Stimulated activated CD8-positive, alpha-beta memory T cell treated with anti-CD3 and anti-CD28 coated beads, Interleukin-4, amount 100 ng/mL, for 4 hours (primary cell): ENCODE measurements at regions not wholly inside any gene's neighbourhood (a gene's known extent, or its start where the extent isn't known, plus 50 kb on each side); places are given as distances from the start of the nearest gene placed in this dataset.
"Not testable (repeated sequence)": the region's sequence is repeated elsewhere in the genome, so short reads cannot be mapped to it uniquely, and the experiment has no call there.

Source experiments
- DNase-seq, 2 donors: peaks; one replicate each; pipeline ENCODE4 v3.0.0-alpha.2; 2020; ENCODE audit warnings: low read depth in 2 of 2, low spot score in 1 of 2

DNA sequence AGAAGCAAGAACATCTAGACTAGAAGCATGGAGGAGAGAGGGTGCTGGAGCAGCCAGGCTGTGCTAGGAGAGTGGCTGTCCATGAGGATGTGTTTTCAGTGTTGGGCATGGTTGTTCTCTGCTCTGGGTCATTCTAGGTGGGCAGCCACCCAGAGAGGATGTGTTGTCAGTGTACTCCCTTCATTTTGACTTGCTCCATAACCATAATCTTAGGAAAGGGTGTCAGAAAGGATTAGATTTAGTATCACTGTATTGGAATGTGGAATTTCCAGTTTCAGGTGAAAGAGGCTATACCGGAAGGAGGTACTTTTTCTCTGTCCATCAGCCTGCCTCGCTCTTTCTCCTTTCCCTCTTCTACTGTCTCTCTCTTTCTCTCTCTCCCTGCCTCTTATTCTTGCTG is 474.5 kb upstream of the PODXL start:
- no peak for DNase-seq

DNA sequence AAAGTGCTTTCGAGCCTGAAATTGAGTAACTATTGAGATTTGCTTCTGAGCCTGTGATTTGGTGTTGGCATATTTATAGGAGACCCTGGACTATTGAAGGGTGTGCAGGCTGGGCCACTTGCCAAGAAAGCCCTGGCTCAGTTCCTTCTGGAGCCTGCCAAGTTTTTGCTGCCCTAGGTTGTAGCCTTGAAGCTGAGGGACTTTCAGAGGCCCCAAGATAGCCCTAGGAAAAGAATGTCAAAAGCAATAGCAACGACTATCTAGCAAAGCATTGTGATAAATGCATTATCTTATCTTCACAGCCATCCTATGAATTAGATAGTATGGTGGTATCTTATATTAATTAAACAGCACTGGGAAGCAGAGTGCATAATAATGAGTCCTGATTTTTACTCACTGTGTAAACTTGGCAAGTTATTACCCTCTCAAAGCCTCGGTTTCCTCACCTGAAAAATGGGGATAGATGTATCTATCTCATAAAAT is 473.7 kb upstream of the PODXL start:
- DNase-seq = no peak

DNA sequence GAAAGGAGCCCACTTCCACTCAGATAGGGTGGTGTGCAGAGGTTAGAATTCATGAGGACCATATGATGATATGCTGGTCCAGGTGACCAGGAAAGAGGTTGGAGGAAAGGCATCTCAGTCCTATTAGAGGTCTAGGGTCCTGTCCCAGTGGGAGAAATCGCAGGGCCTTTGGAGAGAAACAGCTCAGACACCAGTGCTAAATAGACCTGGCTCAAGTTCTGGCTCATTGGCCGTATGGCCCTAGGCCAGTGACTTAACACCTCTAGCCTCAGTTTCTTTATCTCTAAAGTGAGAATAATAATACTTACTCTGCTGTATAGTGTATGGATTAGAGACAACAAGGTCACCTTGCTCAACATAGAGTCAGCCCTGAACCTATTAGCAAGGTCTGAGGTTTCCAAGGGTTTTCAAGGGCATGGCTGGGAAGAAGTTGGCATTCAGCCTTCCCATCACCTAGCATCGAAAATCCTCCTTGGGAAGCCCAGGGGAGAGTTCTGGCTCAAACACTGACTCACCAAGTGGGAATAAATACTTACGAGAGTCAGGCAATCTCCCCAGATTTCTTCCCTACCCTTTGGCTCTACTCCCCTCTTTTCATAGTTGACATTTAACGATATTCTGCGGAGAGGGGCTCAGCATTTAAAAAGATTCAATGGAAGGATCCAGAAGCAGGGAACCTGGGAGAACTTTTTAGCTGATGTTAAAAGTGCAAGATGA is 473.1 kb upstream of the PODXL start:
- no peak for DNase-seq

DNA sequence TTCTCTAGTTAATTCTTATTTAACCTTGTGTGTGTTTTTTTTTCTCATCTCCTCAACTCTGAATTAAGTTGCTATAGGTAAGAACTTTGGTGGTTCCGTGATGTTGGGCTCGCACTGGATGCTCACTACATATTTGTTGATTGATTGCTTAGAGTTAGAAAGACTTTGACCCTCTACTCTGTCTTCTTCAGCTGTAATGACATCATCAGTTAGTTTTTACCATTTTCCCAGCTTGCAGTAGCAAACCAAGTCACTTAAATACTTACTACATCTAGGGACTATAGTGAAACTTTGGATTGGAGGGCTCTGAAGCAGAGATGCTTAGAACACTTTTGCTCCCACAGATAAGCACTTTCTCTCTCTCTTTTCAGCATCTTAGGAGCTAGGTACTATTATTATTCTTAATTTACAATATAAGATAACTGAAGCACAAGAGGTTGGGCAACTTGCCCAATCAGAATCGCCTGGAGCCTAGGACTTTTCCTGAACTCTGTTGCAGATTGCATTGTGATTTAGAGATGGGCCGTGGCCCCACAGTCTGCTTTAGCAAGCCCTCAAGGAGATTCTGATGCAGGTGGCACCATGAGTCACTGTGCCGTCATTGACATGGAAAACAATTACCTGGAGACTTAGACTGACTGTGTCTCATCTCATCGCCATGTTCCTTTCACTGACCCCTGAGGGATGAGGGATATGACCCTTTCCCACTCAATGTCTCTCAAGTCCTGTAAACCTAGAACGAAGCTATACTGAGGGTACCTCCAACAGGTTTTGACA is 471.9 kb upstream of the PODXL start:
- DNase-seq = no peak

DNA sequence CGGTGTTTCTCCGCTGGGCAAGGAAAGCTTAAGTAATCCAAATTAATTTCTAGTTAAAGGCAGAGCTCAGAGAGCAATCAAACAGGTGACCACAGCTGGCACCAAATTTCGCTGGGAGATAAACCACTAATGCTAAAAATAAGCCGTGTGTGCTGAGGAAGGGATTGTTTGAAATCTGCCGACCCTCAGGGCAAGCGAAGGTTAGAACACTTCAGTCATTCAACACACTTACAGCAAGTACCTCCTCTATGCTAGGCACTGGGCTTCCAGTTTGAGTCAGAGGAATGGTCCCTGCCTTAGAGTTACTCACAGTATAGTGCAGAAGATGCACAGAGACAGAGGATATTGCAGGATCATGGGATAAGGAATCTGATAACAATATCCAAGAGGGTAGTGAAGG is 467.9 kb upstream of the PODXL start:
- DNase-seq = no peak

DNA sequence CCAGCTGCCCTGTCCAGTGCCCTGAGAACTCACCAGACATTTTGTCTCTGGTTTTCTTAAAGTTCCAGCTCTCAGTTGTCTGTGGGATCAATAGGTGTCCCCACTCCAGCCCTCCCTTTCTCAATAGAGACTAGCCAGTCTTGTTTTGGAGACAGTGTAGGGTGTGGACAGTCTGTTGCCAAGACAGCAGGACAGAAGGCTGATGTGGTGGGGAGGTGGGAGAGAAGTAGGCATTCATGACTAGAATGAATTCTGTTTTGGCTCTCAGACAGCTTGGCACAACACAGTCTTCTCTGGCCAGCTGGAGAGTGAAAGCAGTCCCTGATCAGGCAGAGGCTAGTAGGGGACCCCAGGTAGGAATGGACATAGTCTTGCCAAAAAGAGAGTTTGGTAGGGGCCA is 467.0 kb upstream of the PODXL start:
- no peak for DNase-seq

DNA sequence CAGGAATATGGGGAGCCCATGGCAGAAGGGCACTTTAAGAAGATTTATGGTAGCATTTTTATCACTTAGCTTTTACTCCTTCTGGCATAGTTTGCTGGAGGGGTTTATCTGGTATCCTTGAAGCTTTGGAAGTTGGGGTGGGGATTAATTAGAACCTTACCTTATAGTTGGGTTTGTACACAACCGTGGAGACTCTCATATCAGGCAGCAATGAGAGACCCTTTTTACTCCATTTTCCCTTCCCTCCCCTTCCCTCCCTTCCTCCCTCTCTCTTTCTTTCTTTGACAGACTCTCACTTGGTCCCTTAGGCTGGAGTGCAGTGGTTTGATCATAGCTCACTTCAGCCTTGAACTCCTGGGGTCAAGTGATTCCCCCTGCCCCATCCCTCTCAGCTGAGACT is 465.8 kb upstream of the PODXL start:
- no peak for DNase-seq

DNA sequence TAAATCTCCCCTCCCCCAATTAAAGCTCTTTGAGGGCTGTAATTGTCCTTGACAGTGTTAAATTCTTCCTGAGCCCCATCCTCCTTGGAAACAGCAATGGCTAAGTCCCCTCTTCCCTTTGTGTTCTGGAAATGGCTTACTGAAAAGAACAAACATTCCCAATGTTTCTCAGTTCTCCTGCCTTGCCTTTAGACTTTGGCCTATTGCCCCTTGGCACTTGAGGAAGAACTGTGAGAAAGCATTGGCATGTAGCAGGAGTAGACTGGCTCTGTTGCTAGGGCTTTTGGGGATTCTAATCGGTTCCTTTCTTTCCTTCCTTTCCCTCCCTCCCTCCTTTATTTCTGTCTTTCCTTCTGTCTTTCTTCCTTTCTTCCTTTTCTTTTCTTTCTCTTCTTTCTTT is 463.3 kb upstream of the PODXL start:
- no peak for DNase-seq

DNA sequence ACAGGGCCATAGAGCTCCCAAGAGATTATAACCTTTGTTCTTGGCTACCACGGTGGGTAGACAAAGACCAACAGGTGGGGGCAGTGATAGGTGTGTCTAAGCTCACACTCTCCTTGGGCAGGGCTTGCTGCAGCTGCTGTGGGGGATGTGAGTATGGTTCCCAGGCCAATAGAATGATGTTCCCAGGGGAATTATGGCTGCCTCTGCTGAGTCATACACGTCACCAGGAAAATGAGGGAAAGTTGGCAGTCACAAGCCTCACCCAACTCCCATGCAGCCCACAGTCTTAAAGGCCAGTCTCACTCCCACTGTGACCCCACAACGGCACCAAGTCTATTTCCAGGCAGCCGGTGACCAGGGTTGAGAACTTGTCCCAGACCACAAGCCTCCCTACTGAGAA is 453.4 kb upstream of the PODXL start:
- no peak for DNase-seq

DNA sequence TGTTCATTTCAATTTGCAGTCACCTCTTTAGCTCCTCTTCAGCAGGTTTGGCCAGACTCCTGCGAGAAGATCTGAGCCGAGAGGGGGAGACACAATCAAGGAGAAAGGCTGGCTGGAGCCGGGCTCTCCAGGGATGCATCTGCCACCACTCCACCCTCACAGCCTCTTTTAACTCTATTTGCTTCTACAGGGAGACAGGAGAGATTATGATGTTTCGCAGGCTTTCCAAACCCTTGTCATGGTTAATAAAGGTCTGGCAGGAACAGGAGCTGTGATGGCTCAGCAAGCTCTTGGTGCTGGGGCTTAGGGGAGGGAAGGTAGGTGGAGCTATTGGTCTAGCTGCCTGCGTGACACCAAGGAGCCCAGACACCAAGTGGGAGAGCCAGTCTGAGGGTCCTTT is 448.1 kb upstream of the PODXL start:
- DNase-seq = no peak

DNA sequence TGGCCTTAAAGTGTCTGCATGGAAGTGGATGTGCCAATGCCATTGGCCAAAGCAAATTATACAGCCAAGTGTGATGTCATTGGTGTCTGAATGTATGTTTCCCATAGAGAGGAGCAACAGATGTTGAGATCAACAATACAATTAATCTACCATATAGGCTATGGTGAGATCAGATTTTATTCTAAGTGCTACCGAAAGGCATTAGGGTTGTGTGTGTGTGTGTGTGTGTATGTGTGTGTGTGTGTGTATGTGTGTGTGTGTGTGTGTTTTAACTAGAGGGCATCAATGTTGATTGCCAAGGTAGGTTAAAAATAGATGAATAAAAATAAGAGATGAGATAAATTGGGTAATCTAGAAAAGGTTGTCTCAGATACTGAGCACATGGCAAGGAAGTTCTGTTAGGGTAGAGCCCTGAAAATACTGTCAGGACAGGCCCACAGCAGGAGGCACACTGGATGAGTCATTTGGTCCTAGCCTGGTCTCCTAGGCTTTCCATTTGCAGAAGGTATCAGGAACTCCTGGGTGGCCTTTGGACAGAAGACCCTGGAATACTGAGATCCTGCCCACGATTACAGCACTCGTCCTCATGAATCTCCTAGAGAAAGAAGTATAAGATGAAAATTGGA is 446.0 kb upstream of the PODXL start:
- DNase-seq = no peak

DNA sequence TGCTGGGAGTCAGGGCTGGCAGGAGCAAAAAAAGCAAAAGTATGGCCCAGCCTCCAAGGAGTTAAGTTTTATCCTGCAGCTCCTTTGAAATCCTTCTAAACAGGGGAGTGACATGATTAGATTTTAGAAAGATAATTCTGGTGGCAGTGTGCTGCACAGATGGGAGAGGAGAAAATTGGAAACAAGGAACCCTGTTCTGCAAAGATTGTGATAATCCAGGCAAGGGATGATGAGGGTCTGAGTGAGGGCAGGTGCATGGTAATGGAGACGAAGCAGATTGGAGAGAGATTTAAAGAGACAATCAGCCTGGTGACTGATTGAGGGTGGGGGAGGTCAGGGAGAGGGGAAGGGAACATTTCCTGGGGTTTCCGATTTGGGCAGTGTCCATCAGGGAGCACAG is 444.7 kb upstream of the PODXL start:
- no peak for DNase-seq

DNA sequence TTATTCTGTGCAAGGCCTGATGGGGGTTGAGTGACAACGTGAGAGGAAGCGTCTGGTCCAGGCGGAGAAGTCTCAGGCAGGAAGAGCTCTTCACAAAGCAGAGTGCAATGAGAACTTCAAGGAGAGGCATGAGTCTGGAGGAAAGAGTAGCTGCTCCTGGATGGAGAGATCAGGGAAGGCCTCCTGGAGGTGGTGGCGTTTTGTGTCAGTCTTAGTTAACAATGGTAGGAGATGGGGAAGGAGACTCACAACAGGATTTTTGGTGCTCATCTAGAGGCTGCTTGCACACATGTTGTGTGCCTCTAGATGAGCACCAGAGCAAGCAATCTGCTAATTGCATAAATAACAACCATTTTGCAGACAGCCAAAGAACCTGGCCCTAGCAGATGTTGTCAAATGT is 442.8 kb upstream of the PODXL start:
- no peak for DNase-seq

DNA sequence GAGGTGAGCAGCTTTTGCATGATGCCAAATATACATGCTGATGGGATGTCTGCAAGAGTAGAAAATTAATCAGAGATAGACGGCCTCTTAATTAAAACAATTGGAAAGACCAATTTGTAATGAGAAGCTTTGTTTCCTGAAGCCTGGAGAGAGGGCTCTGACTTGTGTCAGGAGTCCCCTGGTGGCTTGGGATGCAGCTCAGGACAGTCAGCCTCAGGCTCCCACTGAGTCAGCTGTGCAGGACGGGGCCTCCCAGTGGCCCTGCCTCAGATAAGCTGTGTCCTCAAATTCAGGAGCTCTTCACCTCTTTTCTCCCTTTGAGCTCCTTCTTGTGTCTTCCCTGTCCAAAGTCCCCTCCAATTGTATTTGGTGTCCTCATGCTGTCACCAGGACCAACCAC is 438.9 kb upstream of the PODXL start:
- no peak for DNase-seq

DNA sequence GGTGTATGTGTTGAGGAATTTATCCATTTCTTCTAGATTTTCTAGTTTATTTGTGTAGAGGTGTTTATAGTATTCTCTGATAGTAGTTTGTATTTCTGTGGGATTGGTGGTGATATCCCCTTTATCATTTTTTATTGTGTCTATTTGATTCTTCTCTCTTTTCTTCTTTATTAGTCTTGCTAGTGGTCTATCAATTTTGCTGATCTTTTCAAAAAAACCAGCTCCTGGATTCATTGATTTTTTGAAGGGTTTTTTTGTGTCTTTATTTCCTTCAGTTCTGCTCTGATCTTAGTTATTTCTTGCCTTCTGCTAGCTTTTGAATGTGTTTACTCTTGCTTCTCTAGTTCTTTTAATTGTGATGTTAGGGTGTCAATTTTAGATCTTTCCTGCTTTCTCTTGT is 424.6 kb upstream of the PODXL start:
- DNase-seq = not testable (repeated sequence)

DNA sequence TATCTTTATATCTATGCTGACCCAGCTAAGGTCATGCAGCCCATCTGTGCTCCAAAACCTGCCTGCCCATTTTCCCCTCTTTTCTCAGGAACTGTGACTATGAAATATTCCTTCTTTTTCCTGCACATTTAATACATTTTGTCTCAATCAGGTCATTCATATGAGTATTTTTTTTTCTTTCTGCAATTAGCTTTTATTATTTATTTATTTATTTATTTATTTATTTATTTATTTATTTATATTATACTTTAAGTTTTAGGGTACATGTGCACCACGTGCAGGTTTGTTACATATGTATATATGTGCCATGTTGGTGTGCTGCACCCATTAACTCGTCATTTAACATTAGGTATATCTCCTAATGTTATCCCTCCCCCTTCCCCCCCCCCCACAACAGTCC is 421.7 kb upstream of the PODXL start:
- DNase-seq = not testable (repeated sequence)

DNA sequence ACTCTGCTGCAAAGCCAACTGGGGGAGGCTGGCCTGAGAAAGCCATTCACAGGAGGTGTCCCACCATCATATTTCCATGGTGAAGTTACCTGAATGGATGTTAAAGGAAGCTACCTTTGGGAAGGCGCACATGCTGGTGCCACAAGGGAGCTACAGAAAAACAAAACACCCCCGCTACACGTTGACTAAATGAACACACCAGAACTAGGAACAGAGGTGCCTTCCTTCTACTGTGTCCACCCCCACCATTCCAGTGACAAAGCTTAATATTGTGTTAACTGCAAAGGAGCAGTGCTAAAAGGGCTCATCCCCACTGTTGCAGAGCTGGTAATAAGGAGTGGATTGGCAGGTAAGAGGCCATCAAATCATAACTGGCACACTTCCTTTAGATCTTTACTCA is 420.0 kb upstream of the PODXL start:
- DNase-seq = no peak

DNA sequence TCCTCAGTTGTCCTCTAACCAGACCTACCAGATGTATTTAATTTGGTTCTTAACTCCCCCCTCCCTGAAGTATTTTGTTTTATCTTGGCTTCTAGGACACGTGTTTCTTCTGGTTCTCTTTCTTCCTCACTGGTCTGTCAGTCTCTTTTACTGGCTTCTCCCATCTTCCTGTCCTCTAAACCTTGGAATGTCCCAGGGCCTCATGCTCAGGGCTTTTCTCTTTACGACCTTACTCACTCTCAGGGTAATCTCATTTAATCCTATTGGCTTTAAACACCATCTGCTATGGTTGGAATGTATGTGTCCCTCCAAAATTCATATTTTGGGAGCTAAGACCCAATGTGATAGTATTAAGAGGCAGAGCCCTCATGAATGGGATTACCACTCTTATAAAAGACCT is 418.2 kb upstream of the PODXL start:
- DNase-seq = no peak

DNA sequence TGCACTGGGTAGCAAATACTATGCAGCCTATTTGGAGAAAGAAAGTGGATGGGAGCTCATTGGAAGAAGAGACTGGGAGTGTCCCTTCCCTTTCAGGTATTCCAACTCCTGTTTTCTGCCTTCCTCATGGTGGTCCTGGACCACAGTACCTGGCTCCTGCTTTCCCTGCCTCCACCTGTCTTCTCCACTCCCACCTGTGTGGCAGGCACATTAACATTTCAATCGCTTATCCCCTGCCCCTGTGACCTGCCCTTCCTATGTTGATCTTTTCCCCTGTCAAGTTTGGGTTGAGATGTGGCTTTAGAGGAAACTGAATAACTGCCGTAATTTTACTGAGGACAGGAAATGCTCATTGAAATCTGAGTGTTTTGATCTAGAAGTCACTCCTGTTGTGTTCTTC is 415.8 kb upstream of the PODXL start:
- no peak for DNase-seq

DNA sequence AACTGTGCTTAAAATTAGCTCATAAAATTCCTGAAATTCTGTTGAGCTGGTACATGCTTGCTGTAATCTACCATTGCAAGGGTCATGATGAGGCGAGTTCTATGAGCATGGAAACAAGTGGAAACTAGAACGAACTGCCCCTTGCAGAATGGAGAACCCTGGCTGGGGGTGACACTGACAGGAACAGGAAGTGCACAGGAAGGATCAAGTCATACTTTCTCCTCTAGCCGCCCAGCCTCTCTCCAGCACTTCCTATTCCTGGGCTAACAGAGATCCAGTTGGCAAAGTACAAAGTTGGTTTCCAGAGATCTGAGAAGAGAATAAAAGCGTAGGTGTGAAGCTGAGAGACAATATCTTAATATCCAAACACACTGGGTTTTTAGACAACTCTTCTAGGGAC is 414.2 kb upstream of the PODXL start:
- no peak for DNase-seq

DNA sequence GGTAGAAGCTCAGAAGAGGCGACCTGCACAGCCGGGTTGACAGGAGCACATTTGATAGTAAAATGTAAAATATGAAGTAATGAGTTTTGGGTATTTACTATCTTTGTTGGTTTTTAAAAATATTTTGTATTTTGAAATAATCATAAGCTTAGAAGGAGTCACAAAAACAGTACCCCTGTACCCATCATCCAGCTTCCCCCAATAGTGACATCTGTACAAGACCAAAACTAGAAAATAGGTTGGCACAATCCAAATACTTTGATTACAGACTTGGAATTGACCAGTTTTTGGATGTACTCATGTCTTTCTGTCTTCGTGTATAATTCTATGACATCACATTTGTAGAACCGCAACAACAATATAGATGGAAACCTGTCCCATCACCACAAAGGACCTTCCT is 413.1 kb upstream of the PODXL start:
- no peak for DNase-seq

DNA sequence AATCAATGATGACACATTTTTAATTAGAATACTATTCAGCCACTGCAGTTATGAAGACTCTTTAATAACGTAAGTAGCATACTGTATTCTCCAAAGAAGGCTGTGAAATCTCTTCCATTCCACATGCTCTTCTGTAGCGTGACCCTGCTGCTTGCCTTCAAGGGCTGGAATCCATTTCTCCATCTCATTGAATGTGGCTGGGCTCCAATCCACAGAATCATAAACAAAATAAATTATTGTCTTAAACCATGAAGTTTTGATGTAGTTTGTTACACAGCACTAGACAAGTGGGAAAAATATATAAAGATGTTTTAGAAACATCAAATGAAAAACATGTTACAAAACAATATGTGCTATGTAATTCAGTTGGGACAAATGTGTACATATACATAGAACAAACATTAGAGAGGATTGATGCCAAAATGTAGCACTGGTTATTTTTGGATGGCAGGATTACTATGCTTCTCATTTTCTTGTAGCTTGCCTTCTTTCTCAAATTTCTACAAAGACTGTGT is 410.8 kb upstream of the PODXL start:
- DNase-seq = no peak
